ENCODE measurements at regions not wholly inside any gene's neighbourhood (a gene's known extent, or its start where the extent isn't known, plus 50 kb on each side); places are given as distances from the start of the nearest gene placed in this dataset.
"Not testable (repeated sequence)": the region's sequence is repeated elsewhere in the genome, so short reads cannot be mapped to it uniquely, and the experiment has no call there.

GRCh38 chr4:9696561-9696960, 84.9 kb upstream of the DRD5 start:
- not testable (repeated sequence) for ATAC-seq (replicated peaks in 1 of 2); H3K27ac Mint-ChIP-seq; H3K9me3 Mint-ChIP-seq; H3K27me3 Mint-ChIP-seq (ENCODE audit: low read depth); H3K36me3 Mint-ChIP-seq (ENCODE audit: insufficient read depth in 2 of 2); H3K4me3 Mint-ChIP-seq; DNase-seq
- peaks cover 18% of the 10 kb centered on the region for H3K4me1 Mint-ChIP-seq (ENCODE audit: low read depth)

- not testable (repeated sequence) for H3K4me3 Mint-ChIP-seq; DNase-seq; H3K27ac Mint-ChIP-seq; H3K27me3 Mint-ChIP-seq (ENCODE audit: low read depth); H3K9me3 Mint-ChIP-seq; H3K36me3 Mint-ChIP-seq (ENCODE audit: insufficient read depth in 2 of 2); ATAC-seq (replicated peaks in 1 of 2)
- peaks cover 16% of the 10 kb centered on the region for H3K4me1 Mint-ChIP-seq (ENCODE audit: low read depth)
These were observed 79.4 kb upstream of the DRD5 start for GRCh38 chr4:9702019-9702418.

GRCh38 chr4:9702696-9703095, 78.7 kb upstream of the DRD5 start:
- H3K4me1 Mint-ChIP-seq (ENCODE audit: low read depth) = peaks cover 16% of the 10 kb centered on the region

DNA sequence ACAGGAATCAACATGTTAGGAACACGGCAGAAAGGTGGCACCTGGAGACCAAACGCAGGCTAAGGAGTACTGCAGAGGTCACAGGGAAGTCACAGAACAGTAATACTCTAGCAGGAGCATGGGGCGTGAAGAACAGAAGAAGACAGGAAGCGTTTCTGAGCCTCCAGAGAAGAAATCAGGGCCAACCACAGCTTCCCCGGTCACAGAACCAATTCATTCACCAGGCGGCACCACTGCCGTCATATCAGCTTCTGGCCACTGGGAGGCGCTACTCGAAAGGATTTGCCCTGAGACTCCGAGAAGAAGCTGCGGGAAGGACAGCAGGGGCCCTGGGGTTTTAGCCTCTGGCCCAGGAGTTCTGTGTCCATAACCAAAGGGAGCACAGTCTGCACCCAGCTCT, 78.0 kb upstream of the DRD5 start:
- no peaks in the 10 kb centered on the region for H3K9me3 Mint-ChIP-seq
- no peaks in the 10 kb centered on the region for H3K36me3 Mint-ChIP-seq (ENCODE audit: insufficient read depth in 2 of 2)
- no peak overlapping the region for H3K27ac Mint-ChIP-seq
- DNase-seq (peak; percentile 74 to 80), ATAC-seq (replicated peaks in 1 of 2) (peak in 1 of 2 donors; percentile 48)
- no peaks in the 10 kb centered on the region for H3K27me3 Mint-ChIP-seq (ENCODE audit: low read depth)
- peaks cover 16% of the 10 kb centered on the region for H3K4me1 Mint-ChIP-seq (ENCODE audit: low read depth)
- H3K4me3 Mint-ChIP-seq = peak overlapping the region in 1 of 2 donors; percentile 27

More at GRCh38 chr4:9702696-9703095, 78.7 kb upstream of the DRD5 start:
- H3K27me3 Mint-ChIP-seq (ENCODE audit: low read depth); H3K9me3 Mint-ChIP-seq; H3K27ac Mint-ChIP-seq; ATAC-seq (replicated peaks in 1 of 2); H3K36me3 Mint-ChIP-seq (ENCODE audit: insufficient read depth in 2 of 2); H3K4me3 Mint-ChIP-seq; DNase-seq: not testable (repeated sequence)

- not testable (repeated sequence) for H3K27me3 Mint-ChIP-seq (ENCODE audit: low read depth); DNase-seq; H3K4me3 Mint-ChIP-seq; H3K9me3 Mint-ChIP-seq; ATAC-seq (replicated peaks in 1 of 2); H3K36me3 Mint-ChIP-seq (ENCODE audit: insufficient read depth in 2 of 2); H3K27ac Mint-ChIP-seq
- peaks cover 16% of the 10 kb centered on the region for H3K4me1 Mint-ChIP-seq (ENCODE audit: low read depth)
These were observed 77.3 kb upstream of the DRD5 start for GRCh38 chr4:9704126-9704525.

GRCh38 chr4:9704551-9705332, 76.7 kb upstream of the DRD5 start:
- Mint-ChIP-seq H3K27me3 (ENCODE audit: low read depth) (no peaks in the 10 kb centered on the region), H3K4me3 (no peak overlapping the region), H3K36me3 (ENCODE audit: insufficient read depth in 2 of 2) (no peaks in the 10 kb centered on the region), H3K4me1 (ENCODE audit: low read depth) (peaks cover 16% of the 10 kb centered on the region), H3K9me3 (no peaks in the 10 kb centered on the region), H3K27ac (no peak overlapping the region)
- ATAC-seq (replicated peaks in 1 of 2) (no peak), DNase-seq (peak in 1 of 2 donors; percentile 9)

GRCh38 chr4:9707281-9707680, 74.2 kb upstream of the DRD5 start:
- not testable (repeated sequence) for H3K36me3 Mint-ChIP-seq (ENCODE audit: insufficient read depth in 2 of 2); H3K4me3 Mint-ChIP-seq; H3K27me3 Mint-ChIP-seq (ENCODE audit: low read depth); H3K27ac Mint-ChIP-seq; H3K9me3 Mint-ChIP-seq; DNase-seq; ATAC-seq (replicated peaks in 1 of 2)
- H3K4me1 Mint-ChIP-seq (ENCODE audit: low read depth) = peaks cover 16% of the 10 kb centered on the region

DNA sequence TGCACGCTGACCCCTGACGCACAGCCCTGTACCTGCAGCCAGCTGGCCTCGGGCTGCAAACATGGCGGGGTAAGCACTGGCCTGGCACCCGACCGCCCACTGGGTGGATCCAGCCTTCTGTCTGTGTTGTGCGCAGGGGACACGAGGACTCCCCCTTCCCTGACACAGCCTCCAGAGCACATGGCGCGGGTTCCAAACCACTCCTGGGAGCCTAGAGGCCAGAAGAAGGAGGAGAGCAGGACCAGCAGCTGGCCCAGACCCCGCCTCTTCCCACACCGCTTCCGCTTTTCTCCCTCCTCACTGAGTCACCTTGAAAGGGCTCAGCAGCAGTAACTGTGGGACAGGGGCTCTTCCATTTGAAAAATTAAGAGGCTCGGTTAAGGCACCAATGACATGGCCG, 73.5 kb upstream of the DRD5 start:
- H3K36me3 Mint-ChIP-seq (ENCODE audit: insufficient read depth in 2 of 2); H3K27ac Mint-ChIP-seq; H3K27me3 Mint-ChIP-seq (ENCODE audit: low read depth); H3K4me3 Mint-ChIP-seq; H3K9me3 Mint-ChIP-seq; ATAC-seq (replicated peaks in 1 of 2); DNase-seq: not testable (repeated sequence)
- peaks cover 16% of the 10 kb centered on the region for H3K4me1 Mint-ChIP-seq (ENCODE audit: low read depth)

GRCh38 chr4:9709724-9710123, 71.7 kb upstream of the DRD5 start:
- no peaks in the 10 kb centered on the region for H3K27me3 Mint-ChIP-seq (ENCODE audit: low read depth)
- no peaks in the 10 kb centered on the region for H3K9me3 Mint-ChIP-seq
- no peak overlapping the region for H3K4me3 Mint-ChIP-seq
- H3K27ac Mint-ChIP-seq = no peak overlapping the region
- H3K36me3 Mint-ChIP-seq (ENCODE audit: insufficient read depth in 2 of 2) = no peaks in the 10 kb centered on the region
- ATAC-seq (replicated peaks in 1 of 2) = no peak
- no peak for DNase-seq
- no peaks in the 10 kb centered on the region for H3K4me1 Mint-ChIP-seq (ENCODE audit: low read depth)

DNA sequence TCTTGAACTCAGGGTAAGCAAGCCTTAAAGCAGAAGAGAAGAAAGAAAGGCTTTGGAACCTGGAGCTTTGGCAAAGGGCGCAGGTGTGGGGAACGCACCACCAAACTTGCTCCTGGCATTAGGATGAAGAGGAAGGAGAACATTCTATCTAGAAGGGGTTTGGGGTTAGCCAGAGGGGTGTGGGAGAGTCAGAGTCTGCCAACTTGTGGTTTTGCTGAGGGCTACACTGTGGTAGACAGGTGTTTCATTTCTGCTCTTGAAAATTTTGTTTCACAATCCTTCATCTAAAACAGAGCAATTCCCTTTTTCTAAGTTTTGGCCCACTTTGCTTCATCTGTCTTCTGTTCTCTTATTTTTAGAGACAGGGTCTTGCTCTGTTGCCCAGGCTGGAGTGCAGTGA, 66.2 kb upstream of the DRD5 start:
- H3K27ac Mint-ChIP-seq; H3K4me1 Mint-ChIP-seq (ENCODE audit: low read depth); H3K9me3 Mint-ChIP-seq; H3K27me3 Mint-ChIP-seq (ENCODE audit: low read depth); H3K4me3 Mint-ChIP-seq; DNase-seq; ATAC-seq (replicated peaks in 1 of 2); H3K36me3 Mint-ChIP-seq (ENCODE audit: insufficient read depth in 2 of 2): not testable (repeated sequence)

- no peaks in the 10 kb centered on the region for H3K36me3 Mint-ChIP-seq (ENCODE audit: insufficient read depth in 2 of 2)
- no peaks in the 10 kb centered on the region for H3K9me3 Mint-ChIP-seq
- ATAC-seq (replicated peaks in 1 of 2) = no peak
- DNase-seq = no peak
- no peaks in the 10 kb centered on the region for H3K4me1 Mint-ChIP-seq (ENCODE audit: low read depth)
- peaks cover 11% of the 10 kb centered on the region for H3K27me3 Mint-ChIP-seq (ENCODE audit: low read depth)
- no peak overlapping the region for H3K27ac Mint-ChIP-seq
- H3K4me3 Mint-ChIP-seq = no peak overlapping the region
These were observed 65.3 kb upstream of the DRD5 start for GRCh38 chr4:9716093-9716492.

DNA sequence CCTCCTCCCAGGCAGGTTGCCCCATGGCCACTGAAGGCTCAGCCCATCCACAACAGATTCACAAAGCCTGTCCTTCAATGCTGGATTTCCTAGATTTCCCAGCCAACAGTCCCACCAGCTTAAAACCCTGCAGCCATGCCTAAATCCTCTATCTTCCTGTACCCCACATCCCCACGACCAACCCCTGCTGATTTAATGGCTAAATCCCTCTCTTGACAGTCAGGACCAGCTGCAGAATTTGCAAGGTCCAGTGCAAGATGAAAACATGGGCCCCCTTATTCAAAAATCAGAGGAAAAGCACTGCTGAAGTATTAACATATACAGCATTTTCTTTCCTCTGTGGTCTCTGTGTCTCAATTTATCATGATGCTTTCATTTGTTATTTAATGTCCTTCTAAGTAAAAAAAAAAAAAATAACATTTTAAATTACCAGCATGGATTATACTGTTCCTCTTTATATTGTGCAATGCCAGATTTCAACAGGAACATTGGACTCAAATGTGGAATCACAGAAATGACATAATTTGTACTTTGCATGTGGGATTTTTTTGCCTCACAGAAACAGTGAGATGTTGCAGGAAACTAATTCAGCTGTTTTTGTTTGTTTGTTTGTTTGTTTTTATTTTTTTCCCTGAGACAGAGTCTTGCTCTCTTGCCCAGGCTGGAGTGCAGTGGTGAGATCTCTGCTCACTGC, 63.0 kb upstream of the DRD5 start:
- H3K27ac Mint-ChIP-seq = not testable (repeated sequence)

DNA sequence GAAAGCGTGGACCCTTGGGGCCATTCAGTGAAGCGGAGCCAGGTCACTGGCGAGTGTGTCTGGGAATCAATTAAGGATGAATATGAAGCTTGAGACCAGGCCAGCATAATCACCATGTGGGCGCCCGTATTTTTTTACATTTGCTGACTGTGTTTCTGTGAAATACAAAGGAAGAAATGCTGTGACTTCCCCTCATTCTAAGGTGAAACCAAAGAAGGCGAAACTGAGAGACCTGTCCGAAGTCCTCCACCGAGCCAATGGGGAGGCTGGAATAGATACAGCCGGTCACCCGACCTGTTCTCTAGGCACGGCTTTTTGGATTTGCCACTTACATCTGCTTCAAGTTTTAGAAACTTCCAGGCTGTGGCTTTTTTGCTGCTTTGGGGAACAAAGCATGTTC, 59.3 kb upstream of the DRD5 start:
- H3K36me3 Mint-ChIP-seq (ENCODE audit: insufficient read depth in 2 of 2) = not testable (repeated sequence)

More for the DNA sequence above, 63.0 kb upstream of the DRD5 start:
- H3K4me3 Mint-ChIP-seq; ATAC-seq (replicated peaks in 1 of 2); H3K36me3 Mint-ChIP-seq (ENCODE audit: insufficient read depth in 2 of 2); H3K9me3 Mint-ChIP-seq; H3K4me1 Mint-ChIP-seq (ENCODE audit: low read depth); DNase-seq: not testable (repeated sequence)
- peaks cover 17% of the 10 kb centered on the region for H3K27me3 Mint-ChIP-seq (ENCODE audit: low read depth)

More for the DNA sequence above, 59.3 kb upstream of the DRD5 start:
- H3K9me3 Mint-ChIP-seq; DNase-seq; H3K27ac Mint-ChIP-seq; H3K4me1 Mint-ChIP-seq (ENCODE audit: low read depth); H3K4me3 Mint-ChIP-seq; ATAC-seq (replicated peaks in 1 of 2): not testable (repeated sequence)
- peaks cover 17% of the 10 kb centered on the region for H3K27me3 Mint-ChIP-seq (ENCODE audit: low read depth)

All from activated T-cell treated with anti-CD3 and anti-CD28 coated beads, Interleukin-2, amount 50 U/mL, for 72 hours (primary cell).